Adrenal gland (tissue), 9 donors: ENCODE measurements at regions not wholly inside any gene's neighbourhood (a gene's known extent, or its start where the extent isn't known, plus 50 kb on each side); places are given as distances from the start of the nearest gene placed in this dataset.

ENCODE experiments used
- DNase-seq, 7 donors: peaks; one replicate each; pipeline ENCODE4 v3.0.0-alpha.2; 2019 to 2020
- H3K27ac ChIP-seq, 5 donors: fragments of 200-600 bp; sonication (generic) in 4 of 5; 1 replicate in 3 of 5; 2 replicates in 2 of 5; pipeline versions ENCODE4 v1.5.1 to v1.8.0; 2016 to 2020; ENCODE audit warnings: mild to moderate bottlenecking in 1 of 5
- H3K27me3 ChIP-seq: fragments of 200-600 bp; 2 replicates; pipeline ENCODE4 v1.8.0; 2021
- H3K36me3 ChIP-seq, 2 donors: fragments of 200-600 bp; replicated peaks in 1 of 2; 1 replicate in 1 of 2; 2 replicates in 1 of 2; pipeline versions ENCODE4 v1.5.1 to v1.8.0; 2018 to 2022
- H3K4me1 ChIP-seq, 2 donors: fragments of 200-600 bp; replicated peaks in 1 of 2; 1 replicate in 1 of 2; 2 replicates in 1 of 2; pipeline versions ENCODE4 v1.5.1 to v1.8.0; 2018 to 2021
- H3K4me3 ChIP-seq, 4 donors: fragments of 200-600 bp; sonication (generic) in 3 of 4; one replicate each; pipeline ENCODE4 v1.5.1; 2016 to 2018
- H3K9me3 ChIP-seq, 3 donors: fragments of 200-600 bp; sonication (generic) in 1 of 3; replicated peaks in 1 of 3; 1 replicate in 2 of 3; 2 replicates in 1 of 3; pipeline versions ENCODE4 v1.5.1 to v1.8.0; 2016 to 2021
- POLR2A ChIP-seq, 2 donors: fragments of 450-650 bp; IDR thresholded peaks; one replicate each; pipeline ENCODE4 v1.6.1; 2017; ENCODE audit warnings: antibody characterized with exemption in 2 of 2, mild to moderate bottlenecking in 2 of 2, moderate library complexity in 1 of 2
- WGBS, 4 donors: extraction: QIAGEN DNeasy Blood & Tissue Kit in 2 of 4; methylation state at CpG; one replicate each; pipeline versions ENCODE4 v1.1.5 to v1.1.7; 2013 to 2017; 5-methylcytosine and 5-hydroxymethylcytosine counted together
- intact Hi-C, 2 donors: fragments of 100-400 bp; cut with DNase I; formaldehyde crosslinking; loops; one replicate each; pipeline versions ENCODE4 v1.14.1 to v1.15.0; 2022 to 2023
- small RNA-seq, 2 donors: library from RNA; depleted of rRNA; stranded (forward); fragments of <200 nt; gene quantifications; one replicate each; pipeline ENCODE3, GENCODE V24; 2016
- TF ChIP-seq, protein P1 (sequence below), 6 experiments: fragments of 450-650 bp in 4 of 6; fragments of 200-600 bp in 2 of 6; sonication (generic) in 1 of 6; IDR thresholded peaks; 1 replicate in 5 of 6; 2 replicates in 1 of 6; pipeline versions ENCODE4 v1.5.1 to v1.8.0; 2016 to 2021; ENCODE audit warnings: antibody characterized with exemption in 6 of 6, mild to moderate bottlenecking in 2 of 6, moderate library complexity in 1 of 6
- donor health status: healthy with polysubstance abuse.
- donor health status: Bipolar disorder and iron deficiency.
- donor health status: DM: yes; HTN: yes; CAD: no.
- donor health status: DM: no; HTN: no; CAD: no.
- donor health status: DM: no; HTN: no; CAD: no.

DNA sequence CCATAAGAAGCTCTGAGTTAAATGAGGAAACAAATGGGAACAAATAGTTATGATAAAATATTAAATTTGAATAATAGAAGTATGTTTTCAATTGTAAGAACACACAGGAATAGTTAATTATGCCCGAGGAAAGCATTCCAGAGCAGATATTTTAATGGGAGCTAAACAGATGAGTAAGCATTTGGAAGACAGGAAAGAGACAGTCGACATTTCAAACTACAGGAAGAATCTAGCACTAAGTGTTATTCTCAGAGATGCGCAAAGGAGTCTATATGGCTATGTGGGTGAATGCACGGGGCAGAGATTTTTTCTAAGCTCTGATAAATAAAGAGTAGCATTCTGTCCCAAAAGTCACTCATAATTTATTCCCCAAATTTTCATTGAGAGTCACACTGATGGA lies 64.5 kb upstream of the SSTR1 start:
- no peaks in the 10 kb centered on the region for H3K36me3 ChIP-seq
- H3K4me1 ChIP-seq = no peaks in the 10 kb centered on the region
- no peaks in the 10 kb centered on the region for H3K27me3 ChIP-seq
- 70 to 72% (median 72%) methylated on average over 4 of the region's 4 CpGs for WGBS, 4 donors
- H3K9me3 ChIP-seq = no peaks in the 10 kb centered on the region
- H3K4me3 ChIP-seq = no peak overlapping the region
- intact Hi-C loops = no loop called here
- H3K27ac ChIP-seq = no peak overlapping the region
- TF ChIP-seq, protein P1, sequence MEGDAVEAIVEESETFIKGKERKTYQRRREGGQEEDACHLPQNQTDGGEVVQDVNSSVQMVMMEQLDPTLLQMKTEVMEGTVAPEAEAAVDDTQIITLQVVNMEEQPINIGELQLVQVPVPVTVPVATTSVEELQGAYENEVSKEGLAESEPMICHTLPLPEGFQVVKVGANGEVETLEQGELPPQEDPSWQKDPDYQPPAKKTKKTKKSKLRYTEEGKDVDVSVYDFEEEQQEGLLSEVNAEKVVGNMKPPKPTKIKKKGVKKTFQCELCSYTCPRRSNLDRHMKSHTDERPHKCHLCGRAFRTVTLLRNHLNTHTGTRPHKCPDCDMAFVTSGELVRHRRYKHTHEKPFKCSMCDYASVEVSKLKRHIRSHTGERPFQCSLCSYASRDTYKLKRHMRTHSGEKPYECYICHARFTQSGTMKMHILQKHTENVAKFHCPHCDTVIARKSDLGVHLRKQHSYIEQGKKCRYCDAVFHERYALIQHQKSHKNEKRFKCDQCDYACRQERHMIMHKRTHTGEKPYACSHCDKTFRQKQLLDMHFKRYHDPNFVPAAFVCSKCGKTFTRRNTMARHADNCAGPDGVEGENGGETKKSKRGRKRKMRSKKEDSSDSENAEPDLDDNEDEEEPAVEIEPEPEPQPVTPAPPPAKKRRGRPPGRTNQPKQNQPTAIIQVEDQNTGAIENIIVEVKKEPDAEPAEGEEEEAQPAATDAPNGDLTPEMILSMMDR (IDR thresholded peaks at IDR 0.05) = no peak
- no peak for TF ChIP-seq POLR2A (IDR thresholded peaks at IDR 0.05)
- DNase-seq = no peak

GRCh38 chr14:38143659-38144505 lies 63.8 kb upstream of the SSTR1 start:
- H3K36me3 ChIP-seq = no peaks in the 10 kb centered on the region
- H3K4me1 ChIP-seq = no peaks in the 10 kb centered on the region
- H3K27me3 ChIP-seq = no peaks in the 10 kb centered on the region
- no peak overlapping the region for H3K4me3 ChIP-seq
- intact Hi-C loops = no loop called here
- H3K9me3 ChIP-seq = no peaks in the 10 kb centered on the region
- no peak overlapping the region for H3K27ac ChIP-seq
- TF ChIP-seq, protein P1 (IDR thresholded peaks at IDR 0.05) = no peak
- no peak for TF ChIP-seq POLR2A (IDR thresholded peaks at IDR 0.05)
- no peak for DNase-seq
- 47 to 59% (median 54%) methylated on average over 6 of the region's 6 CpGs for WGBS, 4 donors

DNA sequence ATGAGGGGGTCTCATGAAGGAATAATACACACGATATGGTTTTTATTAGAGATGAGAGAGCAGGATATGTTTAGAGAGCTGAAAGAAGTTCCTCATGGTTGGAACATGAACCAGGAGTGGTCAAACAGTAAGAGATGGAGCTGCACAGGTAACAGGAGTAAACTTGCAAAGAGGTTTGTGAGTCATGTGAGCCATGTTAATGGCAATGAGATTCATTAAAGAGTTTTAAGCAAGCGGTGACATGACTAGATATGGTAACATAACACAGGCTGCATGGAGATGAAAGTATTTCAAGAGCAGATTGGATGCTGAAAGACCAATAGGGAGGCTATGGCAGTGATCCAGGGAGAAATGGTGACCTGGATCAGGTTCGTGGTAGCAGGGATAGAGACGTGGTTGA lies 62.6 kb upstream of the SSTR1 start:
- DNase-seq = no peak
- H3K4me3 ChIP-seq = no peak overlapping the region
- H3K36me3 ChIP-seq = no peaks in the 10 kb centered on the region
- WGBS, 4 donors = 74 to 79% (median 77%) methylated on average over 4 of the region's 4 CpGs
- no peak overlapping the region for H3K27ac ChIP-seq
- H3K4me1 ChIP-seq = no peaks in the 10 kb centered on the region
- no peaks in the 10 kb centered on the region for H3K27me3 ChIP-seq
- H3K9me3 ChIP-seq = no peaks in the 10 kb centered on the region
- intact Hi-C loops = no loop called here
- TF ChIP-seq, protein P1 (IDR thresholded peaks at IDR 0.05) = no peak
- TF ChIP-seq POLR2A (IDR thresholded peaks at IDR 0.05) = no peak

DNA sequence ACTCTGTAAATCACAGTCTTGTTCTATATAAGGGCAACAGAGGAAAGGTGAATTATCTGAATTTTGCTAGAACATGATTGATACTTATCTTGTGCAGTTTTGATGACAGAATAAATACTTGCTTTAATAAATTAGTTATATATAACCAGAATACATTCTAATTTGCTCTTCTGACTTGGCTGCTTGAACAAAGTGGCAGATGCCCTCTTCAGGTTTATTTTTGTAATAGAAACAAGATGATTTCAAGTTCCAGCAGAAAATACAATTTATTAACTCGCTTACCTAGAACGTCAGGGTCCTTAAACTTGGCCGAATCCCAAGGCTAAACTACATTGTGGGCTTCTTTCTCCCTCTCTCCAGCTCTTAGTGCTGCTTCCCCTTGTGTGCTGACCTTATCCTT lies 57.6 kb upstream of the SSTR1 start:
- intact Hi-C loops = no loop called here
- no peak overlapping the region for H3K4me3 ChIP-seq
- DNase-seq = no peak
- WGBS, 4 donors = 50 to 54% (median 53%) methylated on average over 3 of the region's 3 CpGs
- H3K27me3 ChIP-seq = no peaks in the 10 kb centered on the region
- H3K4me1 ChIP-seq = no peaks in the 10 kb centered on the region
- H3K9me3 ChIP-seq = no peaks in the 10 kb centered on the region
- no peaks in the 10 kb centered on the region for H3K36me3 ChIP-seq
- TF ChIP-seq, protein P1 (IDR thresholded peaks at IDR 0.05) = no peak
- TF ChIP-seq POLR2A (IDR thresholded peaks at IDR 0.05) = no peak
- H3K27ac ChIP-seq = no peak overlapping the region

Small RNAs in the stretch of these regions (small RNA-seq; reads per million reads assigned to genes)
- gene RF00406 = 0 reads per million in 2 donors
- gene RNU6-1277P = 0 reads per million in 2 donors
